ENCODE measurements at regions not wholly inside any gene's neighbourhood (a gene's known extent, or its start where the extent isn't known, plus 50 kb on each side); places are given as distances from the start of the nearest gene placed in this dataset.

DNA sequence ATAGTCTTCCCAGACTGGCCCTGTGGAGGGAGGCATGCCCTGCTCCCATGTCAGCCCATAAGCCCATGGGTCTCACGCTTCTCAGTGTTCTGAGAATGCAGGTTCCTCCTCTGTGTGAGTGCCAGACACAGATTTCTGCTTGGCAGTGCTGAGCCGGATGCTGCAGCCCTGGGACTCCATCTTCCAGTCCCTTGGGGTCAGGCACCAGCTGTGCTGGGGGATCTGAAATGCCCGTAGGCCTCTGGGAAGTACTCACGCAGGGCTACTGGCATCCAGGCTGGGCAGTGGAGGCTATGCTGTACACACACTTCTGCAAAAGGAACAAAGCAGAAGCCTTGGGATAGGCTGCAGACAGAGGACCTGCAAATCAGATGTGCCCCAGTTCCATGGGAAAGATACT, 1944.6 kb downstream of the EFNA5 start:
- DNase-seq = no peak
- in situ Hi-C loops (cut with HindIII; ENCODE audit: low pct_ligation_motif_present, low pct_unique_long_range_greater_than_20kb, low sequenced_read_pairs) = no loop called here

DNA sequence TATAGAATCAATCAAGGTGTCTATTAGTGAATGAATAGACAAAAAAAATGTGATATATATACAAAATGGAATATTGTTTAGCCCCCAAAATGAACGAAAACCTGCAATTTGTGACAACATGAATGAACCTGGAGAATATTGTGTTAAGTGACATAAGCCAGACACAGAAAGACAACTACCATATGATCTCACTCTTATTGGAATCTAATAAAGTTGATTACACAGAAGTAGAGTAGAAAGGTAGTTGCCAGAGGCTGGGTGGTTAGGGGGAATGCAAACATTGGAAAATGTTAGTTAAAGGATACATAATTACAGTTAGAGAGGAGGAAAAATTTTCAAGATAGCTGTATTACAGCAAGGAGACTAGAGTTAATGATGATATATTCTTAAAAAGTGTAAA, 1962.3 kb downstream of the EFNA5 start:
- in situ Hi-C loops (cut with HindIII; ENCODE audit: low pct_ligation_motif_present, low pct_unique_long_range_greater_than_20kb, low sequenced_read_pairs) = no loop called here

DNA sequence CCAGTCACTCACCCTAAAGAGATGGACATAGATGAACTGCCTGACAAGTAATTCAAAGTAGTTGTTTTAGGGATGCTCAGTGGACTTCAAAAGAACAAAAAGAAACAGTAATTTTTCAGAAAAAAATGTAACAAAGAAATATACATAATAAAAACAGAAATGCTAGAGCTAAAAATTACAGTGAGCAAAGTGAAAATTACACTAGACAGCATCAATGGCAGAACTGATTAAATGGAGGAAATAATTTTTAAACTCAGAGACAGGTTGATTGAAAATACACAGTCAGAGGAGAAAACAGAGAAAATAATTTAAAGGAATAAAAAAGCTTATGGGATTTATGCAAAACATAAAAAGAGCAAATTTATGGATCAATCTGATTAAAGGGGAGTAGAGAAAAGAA, 1968.4 kb downstream of the EFNA5 start:
- no peak for DNase-seq
- in situ Hi-C loops (cut with HindIII; ENCODE audit: low pct_ligation_motif_present, low pct_unique_long_range_greater_than_20kb, low sequenced_read_pairs) = no loop called here

More for the DNA sequence above, 1962.3 kb downstream of the EFNA5 start:
- no peak for DNase-seq

DNA sequence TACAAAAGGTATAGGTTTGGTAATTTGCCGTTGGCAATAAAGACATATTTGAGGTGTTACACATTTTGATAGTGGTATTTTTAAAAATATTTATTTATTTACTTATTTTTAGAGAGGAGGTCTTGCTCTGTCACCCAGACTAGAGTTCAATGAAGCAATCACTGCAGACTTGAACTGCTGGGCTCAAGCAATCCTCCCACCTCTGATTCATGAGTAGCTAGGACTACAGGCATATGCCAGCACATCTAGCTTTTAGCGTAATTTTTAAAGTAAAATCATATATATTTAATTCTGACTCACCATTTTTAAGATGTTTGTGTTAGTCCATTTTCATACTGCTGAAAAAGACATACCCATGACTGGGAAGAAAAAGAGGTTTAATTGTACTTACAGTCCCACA, 1974.3 kb downstream of the EFNA5 start:
- no peak for DNase-seq
- in situ Hi-C loops (cut with HindIII; ENCODE audit: low pct_ligation_motif_present, low pct_unique_long_range_greater_than_20kb, low sequenced_read_pairs) = no loop called here

DNA sequence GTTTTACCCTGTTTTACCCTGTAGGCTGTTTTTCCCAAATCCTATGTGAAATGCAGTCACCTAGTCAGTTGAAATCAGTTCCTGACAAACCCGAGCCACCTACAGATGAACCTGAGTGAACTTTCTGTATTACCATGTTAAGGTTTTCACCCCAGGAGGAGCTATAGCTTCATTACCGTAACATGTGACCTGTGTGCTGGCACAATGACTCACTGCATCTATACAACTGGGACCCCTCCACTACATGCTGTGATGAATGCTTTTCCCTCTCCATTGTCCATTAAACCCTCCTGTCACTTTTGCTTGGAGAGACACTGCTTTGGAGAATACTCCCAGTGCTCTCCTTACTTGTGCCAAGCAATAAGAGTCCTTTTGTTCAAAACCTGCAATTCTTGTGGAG, 1974.8 kb downstream of the EFNA5 start:
- in situ Hi-C loops (cut with HindIII; ENCODE audit: low pct_ligation_motif_present, low pct_unique_long_range_greater_than_20kb, low sequenced_read_pairs) = no loop called here
- no peak for DNase-seq

DNA sequence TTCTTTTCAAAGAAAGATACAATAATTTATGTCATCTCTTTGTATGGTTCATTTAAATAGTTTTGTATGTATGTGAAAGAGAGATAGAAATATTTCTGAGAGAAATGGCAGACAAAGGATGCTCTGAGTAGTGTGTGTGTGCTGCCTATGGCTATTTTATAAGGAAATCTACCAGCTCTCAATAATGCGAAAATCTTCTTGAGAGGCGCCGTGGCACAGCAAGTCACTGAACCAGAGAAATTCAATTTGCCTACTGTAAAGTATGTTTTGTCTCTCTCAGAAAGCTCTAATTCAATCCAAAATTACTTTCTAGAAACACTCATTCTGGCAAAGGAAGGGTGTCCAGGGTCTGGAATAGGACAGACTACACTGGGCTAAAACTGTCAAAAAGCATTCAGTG, 1981.1 kb downstream of the EFNA5 start:
- no peak for DNase-seq
- in situ Hi-C loops (cut with HindIII; ENCODE audit: low pct_ligation_motif_present, low pct_unique_long_range_greater_than_20kb, low sequenced_read_pairs) = no loop called here

DNA sequence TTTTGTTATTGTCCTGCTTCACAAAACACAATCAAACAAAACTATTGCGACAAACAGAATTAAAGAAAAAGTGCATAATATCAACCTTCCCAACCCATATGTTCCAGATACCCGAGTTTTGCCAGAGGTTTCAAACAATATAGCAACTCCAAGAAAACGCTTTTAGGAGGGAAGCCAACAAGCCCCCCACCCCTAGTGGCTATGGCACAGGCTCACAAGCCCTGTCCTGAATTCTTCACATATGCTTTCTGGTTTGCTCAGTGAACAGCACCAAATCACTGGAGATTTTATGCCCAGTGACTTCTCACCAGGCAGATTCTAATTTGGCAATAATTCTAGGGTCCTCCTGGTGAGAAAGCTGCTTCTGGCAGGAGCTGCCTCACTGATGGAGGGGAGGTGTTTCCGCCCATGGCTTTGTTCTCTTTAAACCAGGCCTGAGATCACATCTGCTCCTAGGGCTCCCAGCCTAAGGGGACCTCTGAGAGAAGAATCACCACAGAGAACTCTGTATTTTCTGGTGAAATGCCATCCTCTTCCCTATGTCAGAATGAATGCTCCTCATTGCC, 1982.4 kb downstream of the EFNA5 start:
- DNase-seq = no peak

DNA sequence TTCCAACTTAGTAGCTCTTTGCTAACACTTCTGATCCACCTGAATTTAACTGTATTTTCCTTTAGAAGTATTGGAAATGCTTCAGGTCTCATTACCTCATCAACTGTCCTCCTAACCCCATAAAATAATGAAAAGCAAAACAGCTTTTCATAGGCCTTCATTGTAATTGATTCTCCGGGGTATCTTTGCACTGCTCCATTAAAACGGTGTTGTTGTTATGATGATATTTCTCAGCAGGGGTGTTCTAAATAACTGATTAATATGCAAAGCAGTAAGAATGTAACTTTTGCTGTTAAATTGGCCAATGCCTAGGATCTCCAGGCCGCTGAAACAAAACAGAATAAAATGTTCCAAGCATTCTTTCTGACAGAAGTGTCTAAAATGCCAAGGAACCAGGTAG, 1983.2 kb downstream of the EFNA5 start:
- no peak for DNase-seq
- in situ Hi-C loops (cut with HindIII; ENCODE audit: low pct_ligation_motif_present, low pct_unique_long_range_greater_than_20kb, low sequenced_read_pairs) = no loop called here

More for the DNA sequence above, 1982.4 kb downstream of the EFNA5 start:
- in situ Hi-C loops (cut with HindIII; ENCODE audit: low pct_ligation_motif_present, low pct_unique_long_range_greater_than_20kb, low sequenced_read_pairs) = no loop called here

DNA sequence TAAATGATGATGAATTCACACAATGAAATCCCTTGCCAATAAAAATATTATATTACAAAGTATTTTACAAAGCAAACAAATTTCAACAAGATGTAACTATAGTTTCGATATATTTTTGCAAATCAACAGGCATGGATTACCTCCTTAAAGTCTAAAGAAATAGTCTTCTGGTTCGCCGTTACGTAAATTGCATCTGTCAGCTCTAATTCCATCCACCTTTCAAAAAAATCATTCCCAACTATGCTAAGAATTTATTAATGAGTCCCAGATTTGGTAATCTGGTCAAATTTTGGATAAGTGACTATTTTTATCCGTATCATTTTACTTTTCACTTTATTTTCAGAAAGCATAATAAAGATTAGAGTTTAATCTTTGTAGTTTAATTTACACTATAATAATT, 1984.9 kb downstream of the EFNA5 start:
- in situ Hi-C loops (cut with HindIII; ENCODE audit: low pct_ligation_motif_present, low pct_unique_long_range_greater_than_20kb, low sequenced_read_pairs) = no loop called here
- DNase-seq = no peak

DNA sequence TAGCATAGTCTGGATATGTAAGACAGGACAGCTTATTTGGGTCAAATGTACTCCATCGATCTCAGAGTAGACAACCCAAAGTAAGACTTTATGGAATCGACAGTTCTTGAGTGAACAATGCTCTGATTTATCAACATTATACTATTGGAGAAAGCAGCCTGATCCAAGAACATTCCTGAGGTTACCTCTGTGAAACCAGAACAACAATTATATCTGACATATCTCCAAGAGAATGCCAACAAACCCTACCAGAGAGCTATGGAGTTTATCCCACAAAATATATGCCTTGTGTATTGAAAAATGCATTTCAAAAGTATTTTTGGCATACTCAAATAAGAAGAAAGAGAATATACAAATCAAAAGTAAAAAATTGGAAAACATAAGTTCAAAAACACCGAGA, 1985.9 kb downstream of the EFNA5 start:
- in situ Hi-C loops (cut with HindIII; ENCODE audit: low pct_ligation_motif_present, low pct_unique_long_range_greater_than_20kb, low sequenced_read_pairs) = no loop called here
- no peak for DNase-seq

DNA sequence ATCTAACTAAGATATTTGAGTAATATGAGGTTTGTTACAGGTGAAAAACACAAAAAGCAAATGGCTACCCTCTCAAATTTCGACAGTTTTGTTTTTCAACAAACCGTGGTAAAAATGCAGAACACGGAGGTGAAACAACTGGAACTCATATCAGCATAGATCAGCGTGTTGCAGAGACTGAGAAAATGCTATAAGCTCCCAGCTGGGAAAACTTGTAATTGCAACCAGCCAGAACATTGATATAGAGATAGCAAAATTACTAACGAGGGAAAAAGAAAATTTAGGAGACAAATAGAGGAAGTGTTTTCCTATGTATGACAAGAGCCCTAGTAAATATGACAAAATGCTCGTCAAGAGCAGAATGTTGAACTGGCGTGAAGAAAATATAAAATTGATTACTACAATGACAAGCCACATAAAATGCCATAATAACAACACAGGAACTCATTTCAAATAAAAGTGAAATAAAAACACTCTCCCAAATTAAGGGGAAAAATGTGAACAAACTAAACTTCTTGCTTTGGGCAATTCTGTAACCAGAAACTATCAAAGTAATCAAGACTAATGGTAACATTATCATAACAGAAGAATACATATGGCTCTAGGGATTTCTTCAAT, 1989.8 kb downstream of the EFNA5 start:
- in situ Hi-C loops (cut with HindIII; ENCODE audit: low pct_ligation_motif_present, low pct_unique_long_range_greater_than_20kb, low sequenced_read_pairs) = no loop called here
- no peak for DNase-seq

DNA sequence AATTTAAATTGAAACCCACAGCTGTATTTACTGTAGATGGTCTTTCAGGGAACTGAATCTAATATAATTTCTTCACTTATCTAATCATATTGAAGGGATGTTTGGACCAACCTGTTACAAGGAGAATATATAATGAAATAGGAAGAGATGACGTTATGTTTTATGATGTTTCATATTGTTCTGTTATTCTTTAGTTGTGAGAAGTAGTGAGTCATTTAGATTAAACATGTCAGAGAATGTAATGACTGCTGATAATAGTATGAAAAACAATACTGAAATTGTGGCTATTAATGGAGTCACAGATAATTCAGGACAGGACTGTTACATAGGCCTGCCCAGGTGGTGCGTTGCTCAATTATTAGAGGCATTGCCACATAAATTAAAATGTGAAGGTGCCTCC, 1993.4 kb downstream of the EFNA5 start:
- DNase-seq = no peak

DNA sequence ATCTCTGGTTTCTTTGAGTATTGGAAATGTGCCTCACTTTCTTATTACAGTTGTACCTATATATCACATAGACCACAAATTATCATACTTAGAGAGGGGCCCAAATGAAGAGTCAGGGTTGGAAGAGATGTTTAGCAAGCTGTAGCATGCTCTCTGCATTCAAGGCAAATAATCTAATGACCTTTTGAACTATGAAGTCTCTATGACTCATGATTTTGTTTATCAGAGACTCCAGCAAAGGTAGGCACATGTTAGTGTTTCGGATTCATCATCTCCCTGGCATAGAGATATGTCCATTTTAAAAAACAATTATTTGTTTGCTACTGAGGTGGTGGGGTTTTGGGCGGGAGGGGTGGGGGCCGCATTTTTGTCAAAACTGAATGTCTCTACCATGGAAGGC, 2000.1 kb downstream of the EFNA5 start:
- in situ Hi-C loops (cut with HindIII; ENCODE audit: low pct_ligation_motif_present, low pct_unique_long_range_greater_than_20kb, low sequenced_read_pairs) = no loop called here

More for the DNA sequence above, 1993.4 kb downstream of the EFNA5 start:
- in situ Hi-C loops (cut with HindIII; ENCODE audit: low pct_ligation_motif_present, low pct_unique_long_range_greater_than_20kb, low sequenced_read_pairs) = no loop called here

DNA sequence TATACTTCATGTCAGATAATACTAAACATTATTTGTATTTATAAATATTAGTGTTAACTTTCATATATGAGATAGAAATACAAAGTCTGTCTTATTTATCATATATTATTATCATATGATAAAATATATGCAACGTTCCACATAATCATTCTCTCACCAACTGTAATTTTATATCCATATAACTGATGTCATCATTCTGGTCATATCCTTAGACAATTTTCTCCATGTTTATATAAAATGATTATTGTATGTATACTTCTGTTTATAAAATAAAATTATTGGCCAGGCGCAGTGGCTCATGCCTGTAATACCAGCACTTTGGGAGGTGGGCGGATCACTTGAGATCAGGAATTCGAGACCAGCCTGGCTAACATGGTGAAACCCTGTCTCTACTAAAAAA, 2007.1 kb downstream of the EFNA5 start:
- no peak for DNase-seq
- in situ Hi-C loops (cut with HindIII; ENCODE audit: low pct_ligation_motif_present, low pct_unique_long_range_greater_than_20kb, low sequenced_read_pairs) = no loop called here

More for the DNA sequence above, 2000.1 kb downstream of the EFNA5 start:
- no peak for DNase-seq

DNA sequence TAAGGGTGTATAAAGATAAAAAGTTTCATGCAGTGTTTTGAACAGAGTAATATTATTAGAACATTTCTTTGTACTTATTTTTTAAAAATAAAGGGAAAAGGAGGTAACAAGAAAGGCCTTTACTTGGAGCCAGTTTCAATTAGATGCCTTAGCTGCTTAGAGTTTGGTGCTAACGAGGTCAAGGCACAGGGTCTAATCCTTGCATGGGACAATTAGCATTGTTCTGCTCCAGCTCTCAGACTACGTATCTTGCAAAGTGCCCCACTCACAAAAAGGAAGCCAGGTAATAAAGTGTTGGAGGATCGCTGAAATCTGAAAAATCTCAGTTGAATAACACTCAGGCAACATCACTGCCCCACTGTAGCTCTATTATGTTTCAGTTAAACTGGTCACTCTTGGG, 2011.3 kb downstream of the EFNA5 start:
- DNase-seq = no peak
- in situ Hi-C loops (cut with HindIII; ENCODE audit: low pct_ligation_motif_present, low pct_unique_long_range_greater_than_20kb, low sequenced_read_pairs) = no loop called here

DNA sequence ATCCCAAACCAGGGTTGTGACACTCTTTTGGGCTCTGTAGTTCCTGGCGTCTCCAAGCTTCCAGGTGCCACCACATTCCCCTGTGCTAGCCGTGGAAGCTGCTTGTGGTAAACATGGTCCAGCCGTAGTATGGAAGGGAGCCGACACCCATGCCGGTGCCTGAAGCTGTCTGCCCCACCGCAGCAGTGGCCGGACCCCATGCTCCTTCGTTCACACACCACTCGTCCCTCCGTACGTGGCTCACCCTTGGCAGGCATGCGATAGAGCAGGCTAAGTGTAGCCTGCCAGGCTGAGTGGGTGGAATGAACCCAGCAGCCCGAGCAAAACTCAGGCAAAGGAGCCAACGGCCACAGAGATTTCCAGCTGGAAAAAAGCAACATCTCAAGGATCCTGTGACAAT, 2030.4 kb downstream of the EFNA5 start:
- in situ Hi-C loops (cut with HindIII; ENCODE audit: low pct_ligation_motif_present, low pct_unique_long_range_greater_than_20kb, low sequenced_read_pairs) = no loop called here
- DNase-seq = no peak

DNA sequence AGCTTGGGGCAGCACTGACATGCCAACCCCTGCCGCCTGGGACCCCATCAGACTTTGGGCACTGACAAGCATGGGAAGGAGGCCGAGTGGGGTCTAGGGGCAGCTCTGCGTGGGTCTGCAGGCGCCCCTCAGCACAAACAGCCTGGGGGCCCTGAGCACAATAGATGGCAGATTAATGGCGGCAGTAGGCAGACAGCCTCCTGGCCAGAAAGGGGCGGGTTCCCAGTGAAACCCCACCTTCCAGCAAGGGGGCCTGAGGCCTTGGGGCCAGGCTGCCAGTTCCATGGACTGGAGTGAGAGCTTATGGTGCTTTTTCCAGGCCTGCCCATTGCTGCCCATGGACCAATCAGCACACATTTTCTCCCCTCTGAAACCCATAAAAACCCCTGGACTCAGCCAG, 2031.2 kb downstream of the EFNA5 start:
- DNase-seq = no peak
- in situ Hi-C loops (cut with HindIII; ENCODE audit: low pct_ligation_motif_present, low pct_unique_long_range_greater_than_20kb, low sequenced_read_pairs) = no loop called here

DNA sequence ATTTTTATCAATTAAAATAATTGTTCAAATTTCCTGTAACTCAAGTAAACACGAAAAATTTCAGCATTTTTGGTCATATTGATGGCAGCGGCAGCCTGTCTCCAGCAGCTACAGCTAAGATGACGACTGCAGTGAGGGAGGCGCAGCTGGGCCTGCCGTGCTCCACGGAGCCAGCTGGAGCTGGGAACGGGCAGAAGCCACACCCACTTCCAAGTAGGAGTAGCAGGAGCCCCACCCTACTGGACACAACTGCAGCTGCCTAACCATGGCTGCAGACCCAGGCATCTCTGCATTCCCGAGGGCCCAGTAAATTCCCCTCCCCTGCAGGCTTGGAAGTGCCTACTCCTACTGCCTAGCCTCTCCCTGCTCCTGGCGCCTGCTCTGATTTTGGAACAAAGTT, 2031.7 kb downstream of the EFNA5 start:
- no peak for DNase-seq
- in situ Hi-C loops (cut with HindIII; ENCODE audit: low pct_ligation_motif_present, low pct_unique_long_range_greater_than_20kb, low sequenced_read_pairs) = no loop called here

DNA sequence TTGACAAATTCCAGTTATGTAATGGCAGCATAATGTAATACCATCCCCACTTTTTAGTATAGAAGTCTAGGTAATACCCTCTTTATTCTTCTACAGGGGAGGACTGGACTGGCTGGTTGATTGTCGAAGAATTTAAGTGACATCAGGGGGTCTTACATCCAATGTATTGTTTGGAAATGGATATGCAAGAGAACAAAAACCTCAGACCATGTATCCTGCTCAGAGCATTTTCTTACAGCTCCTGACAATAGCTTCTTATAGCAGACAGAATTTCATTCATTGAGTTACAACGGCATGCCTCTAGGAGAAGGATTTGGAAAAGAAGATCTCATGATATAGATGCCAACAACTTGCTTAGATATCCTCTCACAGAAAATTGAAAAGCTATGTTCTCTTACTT, 2032.3 kb downstream of the EFNA5 start:
- in situ Hi-C loops (cut with HindIII; ENCODE audit: low pct_ligation_motif_present, low pct_unique_long_range_greater_than_20kb, low sequenced_read_pairs) = no loop called here
- no peak for DNase-seq

DNA sequence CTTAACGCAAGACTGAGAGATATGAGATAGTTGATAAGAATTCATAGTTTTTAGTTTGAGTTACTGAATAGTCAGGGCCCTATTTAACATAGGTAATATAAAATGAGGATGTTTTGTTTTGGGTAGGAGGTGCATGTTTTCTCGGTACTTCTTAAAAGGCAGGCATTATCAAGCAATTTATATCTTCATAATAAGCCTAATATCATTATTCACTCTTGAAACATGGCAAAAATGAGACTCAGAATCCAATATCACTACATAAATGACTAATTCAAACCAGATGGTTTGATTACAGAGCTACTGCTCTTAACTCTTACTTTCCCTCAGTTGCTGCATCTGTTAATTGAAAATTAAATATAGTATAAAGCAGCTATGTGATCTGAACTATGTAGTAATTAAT, 2038.7 kb downstream of the EFNA5 start:
- no peak for DNase-seq
- in situ Hi-C loops (cut with HindIII; ENCODE audit: low pct_ligation_motif_present, low pct_unique_long_range_greater_than_20kb, low sequenced_read_pairs) = no loop called here

DNA sequence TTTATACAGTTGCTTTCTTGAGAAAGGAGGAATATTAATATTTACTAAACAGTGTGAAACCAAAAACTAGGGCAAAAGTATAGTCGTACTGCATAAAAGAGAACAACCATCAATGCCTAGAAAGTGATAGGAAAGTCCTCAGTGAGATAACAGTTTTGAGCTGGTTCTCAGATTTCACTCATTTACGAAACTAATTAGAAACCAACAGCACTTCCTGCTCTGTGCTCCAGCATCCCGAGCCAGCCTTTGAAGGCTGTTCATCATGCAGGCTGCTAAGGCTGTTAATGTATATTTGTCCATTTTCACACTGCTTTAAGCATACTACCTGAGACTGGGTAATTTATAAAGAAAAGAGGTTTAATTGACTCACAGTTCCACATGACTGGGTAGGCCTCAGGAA, 2039.9 kb downstream of the EFNA5 start:
- in situ Hi-C loops (cut with HindIII; ENCODE audit: low pct_ligation_motif_present, low pct_unique_long_range_greater_than_20kb, low sequenced_read_pairs) = no loop called here

More for the DNA sequence above, 2039.9 kb downstream of the EFNA5 start:
- DNase-seq = no peak
